Astrocyte of the spinal cord (primary cell): ENCODE measurements at regions not wholly inside any gene's neighbourhood (a gene's known extent, or its start where the extent isn't known, plus 50 kb on each side); places are given as distances from the start of the nearest gene placed in this dataset.
"Not testable (repeated sequence)": the region's sequence is repeated elsewhere in the genome, so short reads cannot be mapped to it uniquely, and the experiment has no call there.

Experiments
- DNase-seq: peaks from one replicate; pipeline ENCODE4 v3.0.0; 2011; ENCODE audit warnings: low read depth, low spot score
- H3K4me3 ChIP-seq: 2 replicates; pipeline ENCODE4 v1.5.1; 2011; ENCODE audit warnings: low read depth, mild to moderate bottlenecking, low read length, moderate library complexity
- in situ Hi-C: cut with HindIII; loops from 2 replicates; pipeline ENCODE4 v1.10.0; 2017; ENCODE audit warnings: low sequenced_read_pairs

DNA sequence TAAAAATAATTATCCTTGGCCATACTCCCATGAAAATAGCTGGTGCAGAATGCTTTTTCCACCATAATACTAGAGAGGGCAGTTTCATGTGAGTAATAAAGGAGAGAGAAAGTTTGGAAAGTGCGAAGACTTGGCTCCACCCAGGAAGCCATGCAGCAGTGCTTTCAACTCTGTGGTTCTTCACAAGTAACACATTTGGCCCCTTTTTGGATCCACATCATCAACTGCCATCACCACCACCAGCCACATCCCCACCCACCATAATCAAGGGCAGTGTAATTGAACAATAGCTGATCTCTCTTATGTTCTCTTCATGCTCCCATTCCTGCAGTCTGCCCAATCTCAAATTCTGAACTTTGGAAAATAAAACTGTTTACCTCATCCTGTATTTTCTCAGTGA is 637.3 kb downstream of the RPIA start:
- H3K4me3 ChIP-seq, DNase-seq, in situ Hi-C loops: not testable (repeated sequence)
